Mucosa of descending colon (tissue), 3 donors: ENCODE measurements at regions not wholly inside any gene's neighbourhood (a gene's known extent, or its start where the extent isn't known, plus 50 kb on each side); places are given as distances from the start of the nearest gene placed in this dataset.

Experiments used
- ATAC-seq: fragments of 200-7000 bp; cut with Tn5 transposase; one replicate; pipeline ENCODE4 v1.9.1; 2020; ENCODE audit warnings: mild to moderate bottlenecking, moderate library complexity
- DNase-seq, 3 donors: peaks; one replicate each; pipeline ENCODE4 v3.0.0-alpha.2; 2020
- H3K36me3 ChIP-seq: fragments of 200-600 bp; one replicate; pipeline ENCODE4 v1.8.0; 2021; ENCODE audit warnings: low read depth, mild to moderate bottlenecking
- H3K4me1 ChIP-seq: fragments of 200-600 bp; one replicate; pipeline ENCODE4 v1.8.0; 2021; ENCODE audit warnings: low read depth, mild to moderate bottlenecking
- H3K4me3 ChIP-seq: fragments of 200-600 bp; one replicate; pipeline ENCODE4 v1.8.0; 2021; ENCODE audit warnings: mild to moderate bottlenecking
- H3K9me3 ChIP-seq: fragments of 200-600 bp; one replicate; pipeline ENCODE4 v1.8.0; 2021; ENCODE audit warnings: mild to moderate bottlenecking
- intact Hi-C, 2 donors: fragments of 100-400 bp; cut with DNase I in 1 of 2; cut with micrococcal nuclease in 1 of 2; formaldehyde crosslinking; loops; one replicate each; pipeline versions ENCODE4 v1.11.0 to v1.11.1; 2022; cut with DNase I, micrococcal nuclease
- TF ChIP-seq, protein P1 (sequence below): fragments of 200-600 bp; IDR thresholded peaks from one replicate; pipeline ENCODE4 v1.8.0; 2022; ENCODE audit warnings: antibody characterized with exemption, mild to moderate bottlenecking
- donor health status: DM: no; HTN: no; CAD: no; lungs with moderate emphysema.
- donor health status: DM: no; HTN: no; CAD: no.
- donor health status: DM: no; HTN: yes; CAD: no.

DNA sequence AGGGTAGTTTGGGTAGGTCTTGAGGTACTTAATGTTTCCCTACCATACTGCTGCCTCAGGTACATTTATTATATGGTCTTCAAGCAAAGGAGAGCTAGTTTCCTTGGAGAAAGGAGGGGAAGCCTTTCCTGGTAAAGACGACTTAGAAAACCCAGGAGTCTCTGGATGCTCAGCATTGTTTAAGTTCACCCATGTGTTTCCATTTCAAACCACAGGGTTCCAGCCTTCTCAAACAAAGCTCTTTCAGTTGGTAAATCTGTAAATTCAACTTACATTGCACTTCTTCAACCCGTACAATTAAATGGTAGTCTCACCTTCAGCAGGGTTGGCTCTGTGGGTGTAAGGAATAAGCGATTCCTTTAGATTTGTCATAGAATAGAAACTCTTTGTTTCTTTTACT lies 111.9 kb upstream of the UNC5C start:
- Histone ChIP-seq H3K36me3 (no peaks in the 10 kb centered on the region), H3K9me3 (peaks cover 4% of the 10 kb centered on the region), H3K4me1 (no peaks in the 10 kb centered on the region), H3K4me3 (no peak overlapping the region)
- DNase-seq (no peak), ATAC-seq (no peak)
- intact Hi-C loops = no loop called here
- TF ChIP-seq, protein P1, sequence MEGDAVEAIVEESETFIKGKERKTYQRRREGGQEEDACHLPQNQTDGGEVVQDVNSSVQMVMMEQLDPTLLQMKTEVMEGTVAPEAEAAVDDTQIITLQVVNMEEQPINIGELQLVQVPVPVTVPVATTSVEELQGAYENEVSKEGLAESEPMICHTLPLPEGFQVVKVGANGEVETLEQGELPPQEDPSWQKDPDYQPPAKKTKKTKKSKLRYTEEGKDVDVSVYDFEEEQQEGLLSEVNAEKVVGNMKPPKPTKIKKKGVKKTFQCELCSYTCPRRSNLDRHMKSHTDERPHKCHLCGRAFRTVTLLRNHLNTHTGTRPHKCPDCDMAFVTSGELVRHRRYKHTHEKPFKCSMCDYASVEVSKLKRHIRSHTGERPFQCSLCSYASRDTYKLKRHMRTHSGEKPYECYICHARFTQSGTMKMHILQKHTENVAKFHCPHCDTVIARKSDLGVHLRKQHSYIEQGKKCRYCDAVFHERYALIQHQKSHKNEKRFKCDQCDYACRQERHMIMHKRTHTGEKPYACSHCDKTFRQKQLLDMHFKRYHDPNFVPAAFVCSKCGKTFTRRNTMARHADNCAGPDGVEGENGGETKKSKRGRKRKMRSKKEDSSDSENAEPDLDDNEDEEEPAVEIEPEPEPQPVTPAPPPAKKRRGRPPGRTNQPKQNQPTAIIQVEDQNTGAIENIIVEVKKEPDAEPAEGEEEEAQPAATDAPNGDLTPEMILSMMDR = no peak

DNA sequence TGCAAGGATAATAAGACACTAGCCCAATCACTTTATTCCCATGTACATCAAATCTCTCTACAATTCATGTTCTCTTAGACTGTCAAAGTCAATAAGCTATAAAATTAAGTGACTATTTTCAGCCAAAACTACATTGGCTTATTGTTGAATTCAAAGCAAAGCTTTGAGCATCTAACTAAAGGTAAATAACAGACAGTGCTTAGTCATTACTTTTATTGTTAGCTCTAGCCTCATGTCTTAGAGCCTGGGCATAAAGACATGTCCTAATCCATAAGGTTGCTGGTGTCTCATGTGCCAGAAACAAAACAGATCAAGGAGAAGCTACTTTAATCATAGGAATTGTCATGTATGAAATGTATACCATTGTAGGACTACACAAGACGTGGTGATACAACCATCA lies 103.1 kb upstream of the UNC5C start:
- intact Hi-C loops = no loop called here
- no peaks in the 10 kb centered on the region for H3K4me1 ChIP-seq
- no peak for DNase-seq
- H3K9me3 ChIP-seq = no peaks in the 10 kb centered on the region
- no peaks in the 10 kb centered on the region for H3K36me3 ChIP-seq
- TF ChIP-seq, protein P1 = no peak
- no peak for ATAC-seq
- no peak overlapping the region for H3K4me3 ChIP-seq

DNA sequence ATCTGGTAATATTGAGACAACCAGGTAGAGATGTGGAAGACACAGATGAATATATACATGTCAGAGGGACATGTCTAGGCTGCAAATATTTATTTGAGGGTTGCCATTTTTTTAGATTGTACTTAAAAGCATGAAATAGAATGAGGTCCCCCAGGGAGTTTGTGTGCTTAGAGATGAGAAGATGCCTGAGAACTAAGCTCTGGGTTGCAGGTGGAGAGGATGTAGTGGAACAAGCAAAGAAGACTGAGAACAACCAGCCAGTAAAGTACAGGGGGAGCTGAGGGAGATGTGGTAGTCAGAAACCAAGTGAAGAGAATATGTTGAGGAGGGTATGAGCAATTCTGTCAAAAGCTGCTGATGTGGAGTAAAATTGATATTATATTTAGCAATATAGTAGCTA lies 95.6 kb upstream of the UNC5C start:
- intact Hi-C loops = no loop called here
- Histone ChIP-seq H3K36me3 (no peaks in the 10 kb centered on the region), H3K4me1 (no peaks in the 10 kb centered on the region), H3K4me3 (no peak overlapping the region), H3K9me3 (no peaks in the 10 kb centered on the region)
- TF ChIP-seq, protein P1 = no peak
- DNase-seq = no peak
- no peak for ATAC-seq

DNA sequence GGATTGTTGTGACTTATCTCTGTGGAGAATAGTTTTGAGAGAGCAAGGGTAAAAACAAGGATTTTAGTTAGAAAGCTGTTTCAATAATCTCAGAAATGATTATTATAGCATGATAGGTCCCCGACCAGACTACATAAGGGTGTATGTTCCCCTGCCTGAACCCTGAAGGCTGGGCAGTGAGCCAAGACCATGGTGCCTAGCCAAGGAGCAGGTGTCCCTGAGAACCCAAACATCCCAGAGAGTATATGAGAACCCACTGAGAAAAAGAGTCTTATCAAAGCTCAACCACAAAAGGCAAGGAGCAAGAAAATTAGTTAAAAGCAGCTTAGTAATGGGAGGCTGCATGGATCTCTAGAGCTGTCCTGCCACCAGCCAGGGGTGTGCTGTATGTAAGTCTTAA lies 94.9 kb upstream of the UNC5C start:
- Histone ChIP-seq H3K36me3 (no peaks in the 10 kb centered on the region), H3K4me1 (no peaks in the 10 kb centered on the region), H3K4me3 (no peak overlapping the region), H3K9me3 (no peaks in the 10 kb centered on the region)
- DNase-seq (no peak), ATAC-seq (no peak)
- intact Hi-C loops = no loop called here
- TF ChIP-seq, protein P1 = no peak

DNA sequence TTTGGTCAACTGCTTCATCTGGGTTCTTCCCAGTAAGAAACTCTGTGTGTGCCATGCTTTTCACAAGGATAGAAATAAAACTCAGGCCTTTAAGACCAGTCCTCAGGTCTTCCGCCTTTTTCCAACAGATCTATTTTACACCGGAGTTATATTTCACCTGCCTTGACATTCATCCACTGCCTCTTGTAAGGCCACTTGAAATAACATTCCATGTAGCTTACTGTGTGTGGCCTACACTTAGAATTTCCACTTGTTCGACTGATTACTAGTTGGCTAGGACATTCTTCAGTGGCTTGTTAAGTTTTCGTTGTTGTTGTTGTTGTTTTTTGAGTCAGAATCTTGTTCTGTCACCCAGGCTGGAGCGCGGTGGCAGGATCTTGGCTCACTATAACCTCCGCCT lies 92.8 kb upstream of the UNC5C start:
- Histone ChIP-seq H3K36me3 (no peaks in the 10 kb centered on the region), H3K4me3 (no peak overlapping the region), H3K9me3 (no peaks in the 10 kb centered on the region), H3K4me1 (no peaks in the 10 kb centered on the region)
- TF ChIP-seq, protein P1 = no peak
- ATAC-seq (no peak), DNase-seq (no peak)
- intact Hi-C loops = no loop called here

DNA sequence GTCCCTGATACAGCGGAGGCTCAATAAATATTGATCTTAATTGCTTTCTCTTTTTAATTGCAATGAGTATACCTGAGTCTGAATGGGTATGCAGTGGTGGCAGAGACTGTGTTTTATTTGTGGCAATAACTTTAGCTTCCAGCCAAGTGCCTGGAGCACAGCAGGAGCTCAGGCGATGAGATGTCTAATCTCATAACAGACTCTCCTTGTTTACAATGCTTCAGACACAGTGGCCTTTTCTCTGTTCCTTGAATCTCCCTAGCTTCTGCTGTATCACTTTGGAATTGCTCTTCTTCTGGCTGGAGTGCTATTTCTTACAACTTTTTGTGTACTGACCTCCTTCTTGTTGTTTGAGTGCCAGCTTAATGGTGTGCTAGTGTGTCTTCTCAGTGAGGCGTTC lies 91.5 kb upstream of the UNC5C start:
- intact Hi-C loops = no loop called here
- DNase-seq (no peak), ATAC-seq (no peak)
- Histone ChIP-seq H3K9me3 (no peaks in the 10 kb centered on the region), H3K36me3 (no peaks in the 10 kb centered on the region), H3K4me1 (no peaks in the 10 kb centered on the region), H3K4me3 (no peak overlapping the region)
- TF ChIP-seq, protein P1 = no peak
